HEK293T (cell line): ENCODE measurements at regions not wholly inside any gene's neighbourhood (a gene's known extent, or its start where the extent isn't known, plus 50 kb on each side); places are given as distances from the start of the nearest gene placed in this dataset.

Experiments used
- ARNT ChIP-seq: fragments of 450-650 bp; IDR thresholded peaks from 2 replicates; pipeline ENCODE4 v1.6.1; 2017; ENCODE audit warnings: mild to moderate bottlenecking
- BHLHE40 ChIP-seq: fragments of 450-650 bp; IDR thresholded peaks from 2 replicates; pipeline ENCODE4 v1.6.1; 2016; ENCODE audit warnings: mild to moderate bottlenecking, moderate library complexity, borderline replicate concordance
- ELF4 ChIP-seq: fragments of 450-650 bp; IDR thresholded peaks from 2 replicates; pipeline ENCODE4 v1.6.1; 2017; ENCODE audit warnings: antibody characterized with exemption
- FOXA1 ChIP-seq: fragments of 450-650 bp; IDR thresholded peaks from 2 replicates; pipeline ENCODE4 v1.6.1; 2016; ENCODE audit warnings: mild to moderate bottlenecking
- L3MBTL2 ChIP-seq: fragments of 450-650 bp; conservative IDR thresholded peaks from 2 replicates; pipeline ENCODE4 v1.6.1; 2016; ENCODE audit warnings: mild to moderate bottlenecking
- LEF1 ChIP-seq: fragments of 450-650 bp; IDR thresholded peaks from 2 replicates; pipeline ENCODE4 v1.6.1; 2017; ENCODE audit warnings: mild to moderate bottlenecking, borderline replicate concordance
- NFRKB ChIP-seq: fragments of 450-650 bp; IDR thresholded peaks from 2 replicates; pipeline ENCODE4 v1.6.1; 2016; ENCODE audit warnings: mild to moderate bottlenecking, moderate library complexity
- SP1 ChIP-seq: fragments of 450-650 bp; IDR thresholded peaks from 2 replicates; pipeline ENCODE4 v1.6.1; 2017
- ZNF384 ChIP-seq: fragments of 450-650 bp; IDR thresholded peaks from 2 replicates; pipeline ENCODE4 v1.6.1; 2016

DNA sequence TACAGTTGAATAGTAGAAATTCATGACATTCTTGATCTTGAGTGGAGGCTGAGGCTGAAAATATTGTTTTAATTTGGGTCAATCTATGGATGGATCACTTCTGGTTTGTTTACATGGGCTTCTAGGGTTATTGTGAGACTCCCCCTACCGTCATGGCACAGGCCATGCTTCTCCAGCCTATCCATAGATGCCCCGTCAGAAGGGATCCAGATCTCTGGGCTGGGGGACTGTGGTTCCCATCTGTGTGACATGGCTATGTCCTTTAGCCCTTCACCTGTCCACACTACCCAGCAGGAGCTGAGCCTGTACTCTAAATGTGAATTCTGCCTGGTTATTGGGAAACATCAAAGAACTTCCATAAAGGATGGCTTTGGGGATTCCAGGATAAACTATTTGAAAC lies 160.4 kb downstream of the ABCC12 start:
- TF ChIP-seq BHLHE40 (no peak), NFRKB (no peak), LEF1 (no peak), L3MBTL2 (no peak), FOXA1 (no peak), SP1 (no peak), ARNT (no peak), ZNF384 (no peak), ELF4 (no peak)
